CD14-positive monocyte (primary cell): ENCODE measurements at regions not wholly inside any gene's neighbourhood (a gene's known extent, or its start where the extent isn't known, plus 50 kb on each side); places are given as distances from the start of the nearest gene placed in this dataset.

ENCODE experiments used
- DNase-seq, 3 donors: peaks; one replicate each; pipeline ENCODE4 v3.0.0-alpha.2; 2011 to 2022
- H2AFZ ChIP-seq: 2 replicates; pipeline ENCODE4 v1.6.0; 2012; ENCODE audit warnings: mild to moderate bottlenecking, low read depth, low read length, inconsistent platforms; ENCODE audit not compliant: insufficient read depth, poor library complexity, severe bottlenecking
- H3K27ac ChIP-seq, 2 donors: 1 replicate in 1 of 2; 2 replicates in 1 of 2; pipeline ENCODE4 v1.5.1; 2012 to 2013; ENCODE audit warnings: low read length in 2 of 2, control low read depth in 1 of 2, inconsistent platforms in 1 of 2, low read depth in 1 of 2, mild to moderate bottlenecking in 1 of 2
- H3K27me3 ChIP-seq, 2 donors: one replicate each; pipeline versions ENCODE4 v1.6.0 to v1.6.1; 2011 to 2013; ENCODE audit warnings: low read length in 2 of 2; ENCODE audit not compliant: control insufficient read depth in 2 of 2, insufficient read depth in 2 of 2
- H3K36me3 ChIP-seq, 2 donors: replicated peaks in 1 of 2; 1 replicate in 1 of 2; 2 replicates in 1 of 2; pipeline versions ENCODE4 v1.5.1 to v1.6.1; 2012 to 2013; ENCODE audit warnings: low read length in 2 of 2, control low read depth in 1 of 2, inconsistent platforms in 1 of 2, mild to moderate bottlenecking in 1 of 2; ENCODE audit not compliant: insufficient read depth in 2 of 2, control insufficient read depth in 1 of 2
- H3K4me1 ChIP-seq, 2 donors: 1 replicate in 1 of 2; 2 replicates in 1 of 2; pipeline versions ENCODE4 v1.5.1 to v1.6.1; 2012 to 2013; ENCODE audit warnings: low read length in 2 of 2, control low read depth in 1 of 2, inconsistent platforms in 1 of 2, mild to moderate bottlenecking in 1 of 2, moderate library complexity in 1 of 2; ENCODE audit not compliant: insufficient read depth in 2 of 2, control insufficient read depth in 1 of 2
- H3K4me2 ChIP-seq: replicated peaks from 2 replicates; pipeline ENCODE3; 2012; ENCODE audit warnings: low read length, moderate library complexity, mild to moderate bottlenecking; ENCODE audit not compliant: poor library complexity, severe bottlenecking; ENCODE audit errors: extremely low read depth
- H3K4me3 ChIP-seq, 3 experiments: fragments of 200-600 bp in 1 of 3; sonication (generic) in 1 of 3; replicated peaks in 1 of 3; 1 replicate in 2 of 3; 2 replicates in 1 of 3; pipeline ENCODE4 v1.5.1; 2011 to 2013; ENCODE audit warnings: low read length in 3 of 3, mild to moderate bottlenecking in 3 of 3, control low read depth in 2 of 3, low read depth in 2 of 3, inconsistent platforms in 1 of 3, moderate library complexity in 1 of 3
- H3K79me2 ChIP-seq: 2 replicates; pipeline ENCODE4 v1.6.0; 2012; ENCODE audit warnings: mild to moderate bottlenecking, control low read depth, inconsistent platforms, low read length, moderate library complexity; ENCODE audit not compliant: insufficient read depth
- H3K9ac ChIP-seq: 2 replicates; pipeline ENCODE4 v1.6.0; 2017; ENCODE audit warnings: low read length, mild to moderate bottlenecking; ENCODE audit not compliant: insufficient read depth, poor library complexity, severe bottlenecking
- H3K9me3 ChIP-seq, 2 donors: replicated peaks in 1 of 2; 1 replicate in 1 of 2; 2 replicates in 1 of 2; pipeline versions ENCODE4 v1.5.1 to v1.6.1; 2012 to 2013; ENCODE audit warnings: low read length in 2 of 2, control low read depth in 1 of 2; ENCODE audit not compliant: control insufficient read depth in 1 of 2, insufficient read depth in 1 of 2
- H4K20me1 ChIP-seq: 2 replicates; pipeline ENCODE4 v1.6.0; 2012; ENCODE audit warnings: mild to moderate bottlenecking, low read length, control low read depth, moderate library complexity; ENCODE audit not compliant: insufficient read depth
- H3K27ac Mint-ChIP-seq, 7 donors: one replicate each; pipeline ENCODE4 v1.8.0; 2020; ENCODE audit warnings: mild to moderate bottlenecking in 7 of 7, mixed read lengths in 7 of 7, moderate library complexity in 6 of 7, inconsistent platforms in 2 of 7
- H3K27me3 Mint-ChIP-seq, 3 donors: one replicate each; pipeline ENCODE4 v1.8.0; 2021 to 2022; ENCODE audit warnings: low read depth in 3 of 3, mild to moderate bottlenecking in 3 of 3, mixed read lengths in 3 of 3, moderate library complexity in 3 of 3, inconsistent platforms in 1 of 3
- H3K36me3 Mint-ChIP-seq, 2 donors: one replicate each; pipeline ENCODE4 v1.8.0; 2020; ENCODE audit warnings: mixed read lengths in 2 of 2, inconsistent platforms in 1 of 2, mild to moderate bottlenecking in 1 of 2
- H3K4me1 Mint-ChIP-seq: one replicate; pipeline ENCODE4 v1.8.0; 2020; ENCODE audit warnings: mild to moderate bottlenecking, mixed read lengths
- H3K4me3 Mint-ChIP-seq, 2 donors: one replicate each; pipeline ENCODE4 v1.8.0; 2020; ENCODE audit warnings: mild to moderate bottlenecking in 2 of 2, mixed read lengths in 2 of 2, moderate library complexity in 1 of 2
- H3K9me3 Mint-ChIP-seq, 7 donors: one replicate each; pipeline ENCODE4 v1.8.0; 2020 to 2022; ENCODE audit warnings: mixed read lengths in 7 of 7, mild to moderate bottlenecking in 6 of 7, moderate library complexity in 6 of 7, inconsistent platforms in 2 of 7
- CTCF ChIP-seq: fragments of 200-600 bp; IDR thresholded peaks from one replicate; pipeline ENCODE4 v1.8.0; 2022; ENCODE audit warnings: antibody characterized with exemption, mild to moderate bottlenecking
- WGBS: methylation state at CpG from one replicate; pipeline ENCODE4 v1.1.5; 2013; ENCODE audit warnings: missing lambda C conversion rate; ENCODE audit not compliant: insufficient coverage; 5-methylcytosine and 5-hydroxymethylcytosine counted together
- intact Hi-C, 2 donors: fragments of 100-400 bp; cut with micrococcal nuclease; formaldehyde crosslinking; loops; one replicate each; pipeline versions ENCODE4 v1.15.0 to v1.15.1; 2023

GRCh38 chr3:87696124-87697013, 362.4 kb downstream of the CGGBP1 start:
- no peaks in the 10 kb centered on the region for H3K4me1 ChIP-seq
- H3K4me3 Mint-ChIP-seq: no peak overlapping the region
- no peak overlapping the region for H3K4me3 ChIP-seq
- peaks cover 0 to 3% (median under 1%) of the 10 kb centered on the region in 7 donors for H3K9me3 Mint-ChIP-seq
- no peaks in the 10 kb centered on the region for H3K4me1 Mint-ChIP-seq
- no peaks in the 10 kb centered on the region for H4K20me1 ChIP-seq
- no peak overlapping the region for H3K27ac ChIP-seq
- H3K27me3 Mint-ChIP-seq: peaks cover 2 to 5% (median 4%) of the 10 kb centered on the region in 3 donors
- intact Hi-C loops: no loop called here
- WGBS: 82% methylated on average over 3 of the region's 6 CpGs
- H3K9me3 ChIP-seq: no peaks in the 10 kb centered on the region
- TF ChIP-seq CTCF: no peak
- no peaks in the 10 kb centered on the region for H3K27me3 ChIP-seq
- no peaks in the 10 kb centered on the region for H3K79me2 ChIP-seq
- no peak overlapping the region for H3K4me2 ChIP-seq
- H3K36me3 ChIP-seq: no peaks in the 10 kb centered on the region
- H3K27ac Mint-ChIP-seq: no peak overlapping the region
- no peak for DNase-seq
- no peak overlapping the region for H3K9ac ChIP-seq
- no peaks in the 10 kb centered on the region for H3K36me3 Mint-ChIP-seq
- no peak overlapping the region for H2AFZ ChIP-seq

- no CpG with 5 or more reads among the region's 2 CpGs for WGBS
- no peaks in the 10 kb centered on the region for H3K79me2 ChIP-seq
- Mint-ChIP-seq H3K36me3 (no peaks in the 10 kb centered on the region), H3K27ac (no peak overlapping the region), H3K4me1 (no peaks in the 10 kb centered on the region), H3K27me3 (peaks cover 2 to 5% (median 4%) of the 10 kb centered on the region in 3 donors), H3K4me3 (no peak overlapping the region), H3K9me3 (peaks cover 0 to 4% (median 2%) of the 10 kb centered on the region in 7 donors)
- no peak overlapping the region for H2AFZ ChIP-seq
- no peak overlapping the region for H3K9ac ChIP-seq
- no peak overlapping the region for H3K4me3 ChIP-seq
- no peaks in the 10 kb centered on the region for H3K9me3 ChIP-seq
- H4K20me1 ChIP-seq: no peaks in the 10 kb centered on the region
- no peaks in the 10 kb centered on the region for H3K27me3 ChIP-seq
- H3K27ac ChIP-seq: no peak overlapping the region
- intact Hi-C loops: no loop called here
- H3K4me1 ChIP-seq: no peaks in the 10 kb centered on the region
- no peak for DNase-seq
- no peaks in the 10 kb centered on the region for H3K36me3 ChIP-seq
- TF ChIP-seq CTCF: no peak
- no peak overlapping the region for H3K4me2 ChIP-seq
These were observed 364.1 kb downstream of the CGGBP1 start for GRCh38 chr3:87694678-87695077.
